WTC11 (cell line): ENCODE measurements at regions not wholly inside any gene's neighbourhood (a gene's known extent, or its start where the extent isn't known, plus 50 kb on each side); places are given as distances from the start of the nearest gene placed in this dataset.
A peak's percentile ranks its signal among the peaks of the same experiment; 100 is the strongest.

Source experiments
- ATAC-seq: fragments of 200-7000 bp; cut with Tn5 transposase; 2 replicates; pipeline ENCODE4 v1.10.0; 2021; ENCODE audit warnings: mild to moderate bottlenecking, moderate library complexity
- CTCF ChIA-PET: fragments of 300-600 bp; sonication (Branson Sonifier 250); formaldehyde crosslinking; loops from one replicate; lab custom pipeline; 2021; ENCODE audit warnings: antibody characterized with exemption; lab: Charles Lee
- POLR2A ChIA-PET: fragments of 350-600 bp; sonication (Branson Sonifier 250); formaldehyde crosslinking; loops from one replicate; lab custom pipeline; 2021; ENCODE audit warnings: antibody characterized with exemption; lab: Charles Lee
- DNase-seq: peaks from one replicate; pipeline ENCODE4 v3.0.0; 2021; ENCODE audit warnings: low spot score
- H3K27ac Mint-ChIP-seq: 2 replicates; pipeline ENCODE4 v1.8.0; 2021; ENCODE audit warnings: mixed read lengths
- H3K27me3 Mint-ChIP-seq: 2 replicates; pipeline ENCODE4 v1.8.0; 2021; ENCODE audit warnings: low read depth, mild to moderate bottlenecking, moderate library complexity, mixed read lengths
- H3K36me3 Mint-ChIP-seq: 2 replicates; pipeline ENCODE4 v1.8.0; 2021; ENCODE audit warnings: mixed read lengths
- H3K4me1 Mint-ChIP-seq: 2 replicates; pipeline ENCODE4 v1.8.0; 2022; ENCODE audit warnings: mixed read lengths
- H3K4me3 Mint-ChIP-seq: 2 replicates; pipeline ENCODE4 v1.8.0; 2021; ENCODE audit warnings: mild to moderate bottlenecking, moderate library complexity, mixed read lengths
- H3K9me3 Mint-ChIP-seq: 2 replicates; pipeline ENCODE4 v1.8.0; 2021; ENCODE audit warnings: mixed read lengths
- EMX1 ChIP-seq: fragments of 250-450 bp; sonication (Bioruptor Pico); IDR thresholded peaks from 2 replicates; pipeline ENCODE4 v1.8.0; 2021; ENCODE audit warnings: mild to moderate bottlenecking
- GRHL2 ChIP-seq: fragments of 250-450 bp; sonication (Bioruptor Pico); IDR thresholded peaks from 2 replicates; pipeline ENCODE4 v1.8.0; 2022; ENCODE audit warnings: mild to moderate bottlenecking, moderate library complexity; ENCODE audit not compliant: insufficient replicate concordance, severe bottlenecking
- IRF2 ChIP-seq: sonication (generic); formaldehyde crosslinking; IDR thresholded peaks from 2 replicates; pipeline ENCODE4 v1.8.0; 2022; ENCODE audit warnings: low read depth, missing genetic modification reagents, borderline replicate concordance
- NFYB ChIP-seq: sonication (generic); formaldehyde crosslinking; conservative IDR thresholded peaks from 2 replicates; pipeline ENCODE4 v1.8.0; 2022; ENCODE audit warnings: low read depth, missing genetic modification reagents
- OVOL2 ChIP-seq: fragments of 250-450 bp; sonication (Bioruptor Pico); IDR thresholded peaks from 2 replicates; pipeline ENCODE4 v1.9.0; 2021; ENCODE audit warnings: mild to moderate bottlenecking, borderline replicate concordance
- RORB ChIP-seq: fragments of 250-450 bp; sonication (Bioruptor Pico); IDR thresholded peaks from 2 replicates; pipeline ENCODE4 v1.9.0; 2021; ENCODE audit warnings: mild to moderate bottlenecking
- TCF7 ChIP-seq: sonication (generic); formaldehyde crosslinking; IDR thresholded peaks from 2 replicates; pipeline ENCODE4 v1.8.0; 2022; ENCODE audit warnings: mild to moderate bottlenecking, low read depth, missing genetic modification reagents, moderate library complexity
- TEAD1 ChIP-seq: sonication (generic); formaldehyde crosslinking; IDR thresholded peaks from 2 replicates; pipeline ENCODE4 v1.8.0; 2022; ENCODE audit warnings: mild to moderate bottlenecking, missing genetic modification reagents
- ZBTB21 ChIP-seq: sonication (generic); formaldehyde crosslinking; IDR thresholded peaks from 2 replicates; pipeline ENCODE4 v1.8.1; 2023; ENCODE audit warnings: mild to moderate bottlenecking, missing genetic modification reagents, borderline replicate concordance
- ZNF232 ChIP-seq: sonication (generic); formaldehyde crosslinking; IDR thresholded peaks from 2 replicates; pipeline ENCODE4 v1.8.0; 2022; ENCODE audit warnings: mild to moderate bottlenecking, missing genetic modification reagents
- ZNF263 ChIP-seq: sonication (generic); formaldehyde crosslinking; IDR thresholded peaks from 2 replicates; pipeline ENCODE4 v1.8.1; 2022; ENCODE audit warnings: low read depth, mild to moderate bottlenecking, moderate library complexity, missing genetic modification reagents
- ZNF416 ChIP-seq: fragments of 250-450 bp; sonication (Bioruptor Pico); IDR thresholded peaks from 2 replicates; pipeline ENCODE4 v1.9.0; 2021; ENCODE audit warnings: mild to moderate bottlenecking, inconsistent platforms
- TF ChIP-seq, protein P1 (sequence below): fragments of 250-450 bp; sonication (Bioruptor Pico); IDR thresholded peaks from 2 replicates; pipeline ENCODE4 v1.9.0; 2021; ENCODE audit warnings: mild to moderate bottlenecking
- TF ChIP-seq, protein P2 (sequence below): fragments of 250-450 bp; sonication (Bioruptor Pico); IDR thresholded peaks from 2 replicates; pipeline ENCODE4 v2.1.2; 2022; ENCODE audit warnings: mild to moderate bottlenecking, moderate library complexity
- TF ChIP-seq, protein P3 (sequence below): fragments of 250-450 bp; sonication (Bioruptor Pico); IDR thresholded peaks from 2 replicates; pipeline ENCODE4 v1.9.0; 2021; ENCODE audit warnings: mild to moderate bottlenecking
- TF ChIP-seq, protein P4 (sequence below): sonication (generic); formaldehyde crosslinking; IDR thresholded peaks from 2 replicates; pipeline ENCODE4 v1.8.1; 2022; ENCODE audit warnings: mild to moderate bottlenecking, missing genetic modification reagents, moderate library complexity, borderline replicate concordance
- TF ChIP-seq, protein P5 (sequence below): sonication (generic); formaldehyde crosslinking; IDR thresholded peaks from 2 replicates; pipeline ENCODE4 v1.8.0; 2022; ENCODE audit warnings: mild to moderate bottlenecking, missing genetic modification reagents
- TF ChIP-seq, protein P6 (sequence below): sonication (generic); formaldehyde crosslinking; IDR thresholded peaks from 2 replicates; pipeline ENCODE4 v1.8.0; 2023; ENCODE audit warnings: missing genetic modification reagents, mild to moderate bottlenecking, borderline replicate concordance

DNA sequence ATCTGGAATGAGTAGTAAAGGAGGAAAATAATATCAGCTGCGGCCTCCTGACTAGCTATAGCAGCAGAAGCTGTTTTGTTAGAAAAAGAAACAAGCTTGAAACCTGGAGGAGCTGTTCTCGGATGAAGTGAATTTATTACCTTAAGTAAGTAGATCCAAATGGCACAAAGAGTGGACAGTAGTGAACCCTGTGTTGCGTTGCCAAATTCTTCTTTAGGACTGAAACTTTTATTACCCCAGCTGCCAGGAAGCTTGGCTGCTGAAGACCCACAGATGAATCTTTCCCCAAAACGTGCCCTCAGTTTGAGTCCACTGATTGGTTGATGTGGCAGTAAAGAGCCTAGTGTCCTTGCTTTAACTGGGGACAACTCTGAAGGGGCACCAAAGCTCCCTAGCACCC is 366.8 kb upstream of the GBE1 start:
- no peak for ATAC-seq
- no peaks in the 10 kb centered on the region for H3K9me3 Mint-ChIP-seq
- H3K27ac Mint-ChIP-seq, result no peak overlapping the region
- H3K4me3 Mint-ChIP-seq, result no peak overlapping the region
- TF ChIP-seq TCF7 (CRISPR knock-in tag), result no peak
- no peak for TF ChIP-seq OVOL2 (CRISPR knock-in tag)
- TF ChIP-seq RORB (CRISPR knock-in tag), result no peak
- no peak for TF ChIP-seq TEAD1 (CRISPR knock-in tag)
- no peak for TF ChIP-seq EMX1 (CRISPR knock-in tag)
- no peak for TF ChIP-seq NFYB (CRISPR knock-in tag)
- TF ChIP-seq, protein P1, sequence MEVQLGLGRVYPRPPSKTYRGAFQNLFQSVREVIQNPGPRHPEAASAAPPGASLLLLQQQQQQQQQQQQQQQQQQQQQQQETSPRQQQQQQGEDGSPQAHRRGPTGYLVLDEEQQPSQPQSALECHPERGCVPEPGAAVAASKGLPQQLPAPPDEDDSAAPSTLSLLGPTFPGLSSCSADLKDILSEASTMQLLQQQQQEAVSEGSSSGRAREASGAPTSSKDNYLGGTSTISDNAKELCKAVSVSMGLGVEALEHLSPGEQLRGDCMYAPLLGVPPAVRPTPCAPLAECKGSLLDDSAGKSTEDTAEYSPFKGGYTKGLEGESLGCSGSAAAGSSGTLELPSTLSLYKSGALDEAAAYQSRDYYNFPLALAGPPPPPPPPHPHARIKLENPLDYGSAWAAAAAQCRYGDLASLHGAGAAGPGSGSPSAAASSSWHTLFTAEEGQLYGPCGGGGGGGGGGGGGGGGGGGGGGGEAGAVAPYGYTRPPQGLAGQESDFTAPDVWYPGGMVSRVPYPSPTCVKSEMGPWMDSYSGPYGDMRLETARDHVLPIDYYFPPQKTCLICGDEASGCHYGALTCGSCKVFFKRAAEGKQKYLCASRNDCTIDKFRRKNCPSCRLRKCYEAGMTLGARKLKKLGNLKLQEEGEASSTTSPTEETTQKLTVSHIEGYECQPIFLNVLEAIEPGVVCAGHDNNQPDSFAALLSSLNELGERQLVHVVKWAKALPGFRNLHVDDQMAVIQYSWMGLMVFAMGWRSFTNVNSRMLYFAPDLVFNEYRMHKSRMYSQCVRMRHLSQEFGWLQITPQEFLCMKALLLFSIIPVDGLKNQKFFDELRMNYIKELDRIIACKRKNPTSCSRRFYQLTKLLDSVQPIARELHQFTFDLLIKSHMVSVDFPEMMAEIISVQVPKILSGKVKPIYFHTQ (CRISPR knock-in tag), result no peak
- TF ChIP-seq, protein P2, sequence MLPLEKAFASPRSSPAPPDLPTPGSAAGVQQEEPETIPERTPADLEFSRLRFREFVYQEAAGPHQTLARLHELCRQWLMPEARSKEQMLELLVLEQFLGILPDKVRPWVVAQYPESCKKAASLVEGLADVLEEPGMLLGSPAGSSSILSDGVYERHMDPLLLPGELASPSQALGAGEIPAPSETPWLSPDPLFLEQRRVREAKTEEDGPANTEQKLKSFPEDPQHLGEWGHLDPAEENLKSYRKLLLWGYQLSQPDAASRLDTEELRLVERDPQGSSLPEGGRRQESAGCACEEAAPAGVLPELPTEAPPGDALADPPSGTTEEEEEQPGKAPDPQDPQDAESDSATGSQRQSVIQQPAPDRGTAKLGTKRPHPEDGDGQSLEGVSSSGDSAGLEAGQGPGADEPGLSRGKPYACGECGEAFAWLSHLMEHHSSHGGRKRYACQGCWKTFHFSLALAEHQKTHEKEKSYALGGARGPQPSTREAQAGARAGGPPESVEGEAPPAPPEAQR (CRISPR knock-in tag), result no peak
- TF ChIP-seq, protein P3, sequence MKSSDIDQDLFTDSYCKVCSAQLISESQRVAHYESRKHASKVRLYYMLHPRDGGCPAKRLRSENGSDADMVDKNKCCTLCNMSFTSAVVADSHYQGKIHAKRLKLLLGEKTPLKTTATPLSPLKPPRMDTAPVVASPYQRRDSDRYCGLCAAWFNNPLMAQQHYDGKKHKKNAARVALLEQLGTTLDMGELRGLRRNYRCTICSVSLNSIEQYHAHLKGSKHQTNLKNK (CRISPR knock-in tag), result no peak
- TF ChIP-seq ZNF416 (CRISPR knock-in tag), result no peak
- TF ChIP-seq, all 79 proteins: peak for 0
- POLR2A ChIA-PET, result no interaction called here
- no peak for DNase-seq
- no peaks in the 10 kb centered on the region for H3K36me3 Mint-ChIP-seq
- peaks cover 16% of the 10 kb centered on the region for H3K4me1 Mint-ChIP-seq
- H3K27me3 Mint-ChIP-seq, result no peaks in the 10 kb centered on the region
- CTCF ChIA-PET, result no interaction called here

DNA sequence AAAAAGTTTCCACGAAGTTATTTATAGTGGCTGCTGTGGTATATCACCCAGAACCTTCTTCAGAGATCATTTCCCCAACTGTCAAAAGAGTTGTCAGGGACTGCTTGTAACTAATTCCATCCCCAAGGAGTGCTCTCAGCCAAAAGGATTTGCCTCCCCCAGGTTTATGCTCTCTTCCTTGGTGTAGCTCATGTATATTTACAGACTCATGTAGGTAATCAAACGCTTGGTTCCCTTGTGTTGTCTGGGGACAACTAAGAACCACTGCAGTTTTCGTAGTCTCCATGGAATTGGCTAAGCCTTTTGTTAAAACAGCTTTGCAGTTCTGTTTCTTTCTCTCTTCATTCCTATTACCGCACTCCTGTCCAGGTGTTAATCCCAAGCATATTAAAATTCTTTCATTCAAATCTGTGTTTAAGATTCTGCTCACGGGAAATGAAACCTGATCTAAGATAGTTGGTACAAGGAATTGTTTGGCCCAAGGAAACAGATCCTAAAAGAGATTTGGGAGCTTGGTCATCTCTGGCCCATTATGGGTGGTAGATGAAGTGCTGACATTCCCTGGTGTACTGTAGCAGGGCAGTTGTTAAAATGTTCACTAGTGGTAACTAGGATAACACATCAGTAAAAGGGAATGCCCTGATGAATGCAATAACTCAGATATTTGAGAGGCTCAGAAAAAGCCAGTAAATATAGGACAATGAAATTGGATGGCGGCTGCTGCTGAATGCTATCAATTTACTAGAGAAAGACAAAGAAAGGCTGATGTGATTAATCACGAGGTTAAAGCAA is 361.3 kb upstream of the GBE1 start:
- ChIA-PET POLR2A (no interaction called here), CTCF (no interaction called here)
- no peaks in the 10 kb centered on the region for H3K27me3 Mint-ChIP-seq
- peaks cover 3% of the 10 kb centered on the region for H3K9me3 Mint-ChIP-seq
- no peak overlapping the region for H3K27ac Mint-ChIP-seq
- DNase-seq (no peak), ATAC-seq (no peak)
- H3K4me3 Mint-ChIP-seq, result no peak overlapping the region
- TF ChIP-seq, protein P4, sequence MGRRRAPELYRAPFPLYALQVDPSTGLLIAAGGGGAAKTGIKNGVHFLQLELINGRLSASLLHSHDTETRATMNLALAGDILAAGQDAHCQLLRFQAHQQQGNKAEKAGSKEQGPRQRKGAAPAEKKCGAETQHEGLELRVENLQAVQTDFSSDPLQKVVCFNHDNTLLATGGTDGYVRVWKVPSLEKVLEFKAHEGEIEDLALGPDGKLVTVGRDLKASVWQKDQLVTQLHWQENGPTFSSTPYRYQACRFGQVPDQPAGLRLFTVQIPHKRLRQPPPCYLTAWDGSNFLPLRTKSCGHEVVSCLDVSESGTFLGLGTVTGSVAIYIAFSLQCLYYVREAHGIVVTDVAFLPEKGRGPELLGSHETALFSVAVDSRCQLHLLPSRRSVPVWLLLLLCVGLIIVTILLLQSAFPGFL (CRISPR knock-in tag), result no peak
- TF ChIP-seq ZBTB21 (CRISPR knock-in tag), result no peak
- TF ChIP-seq IRF2 (CRISPR knock-in tag), result no peak
- H3K4me1 Mint-ChIP-seq, result peaks cover 3% of the 10 kb centered on the region; the same call in 1 of the 2 replicates
- H3K36me3 Mint-ChIP-seq, result peaks cover 3% of the 10 kb centered on the region

DNA sequence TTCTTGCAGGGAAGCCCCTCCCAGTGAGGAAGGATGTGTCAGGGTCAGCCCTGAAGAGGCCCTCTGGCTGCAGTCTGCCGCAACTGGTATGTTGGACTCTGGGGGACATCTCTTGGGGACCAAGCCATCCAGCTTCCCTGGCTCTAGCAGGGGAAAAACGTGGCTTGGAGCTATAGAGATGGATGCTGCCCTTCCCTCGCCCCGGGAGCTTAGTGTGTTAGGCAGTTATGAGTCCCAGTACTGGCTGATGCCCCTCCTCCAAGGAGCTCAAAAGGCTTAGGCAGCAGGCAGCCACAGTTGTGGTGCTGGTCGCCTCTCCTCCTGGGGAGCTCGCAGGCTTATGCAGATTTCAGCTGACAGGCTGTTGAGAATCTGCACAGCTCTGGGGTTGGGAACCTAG is 353.1 kb upstream of the GBE1 start:
- Mint-ChIP-seq H3K27me3 (no peaks in the 10 kb centered on the region; the same call in 1 of the 2 replicates), H3K9me3 (peaks cover 48% of the 10 kb centered on the region), H3K4me3 (no peak overlapping the region), H3K36me3 (peaks cover 45% of the 10 kb centered on the region), H3K27ac (no peak overlapping the region), H3K4me1 (peaks cover 7% of the 10 kb centered on the region)
- CTCF ChIA-PET, result no interaction called here
- peak; percentile 71 for ATAC-seq
- POLR2A ChIA-PET, result no interaction called here
- no peak for DNase-seq
- TF ChIP-seq GRHL2 (no peak), ZNF232 (CRISPR knock-in tag) (no peak), ZNF263 (no peak)
- TF ChIP-seq, protein P5, sequence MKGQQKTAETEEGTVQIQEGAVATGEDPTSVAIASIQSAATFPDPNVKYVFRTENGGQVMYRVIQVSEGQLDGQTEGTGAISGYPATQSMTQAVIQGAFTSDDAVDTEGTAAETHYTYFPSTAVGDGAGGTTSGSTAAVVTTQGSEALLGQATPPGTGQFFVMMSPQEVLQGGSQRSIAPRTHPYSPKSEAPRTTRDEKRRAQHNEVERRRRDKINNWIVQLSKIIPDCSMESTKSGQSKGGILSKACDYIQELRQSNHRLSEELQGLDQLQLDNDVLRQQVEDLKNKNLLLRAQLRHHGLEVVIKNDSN (CRISPR knock-in tag), result no peak
- TF ChIP-seq, protein P6, sequence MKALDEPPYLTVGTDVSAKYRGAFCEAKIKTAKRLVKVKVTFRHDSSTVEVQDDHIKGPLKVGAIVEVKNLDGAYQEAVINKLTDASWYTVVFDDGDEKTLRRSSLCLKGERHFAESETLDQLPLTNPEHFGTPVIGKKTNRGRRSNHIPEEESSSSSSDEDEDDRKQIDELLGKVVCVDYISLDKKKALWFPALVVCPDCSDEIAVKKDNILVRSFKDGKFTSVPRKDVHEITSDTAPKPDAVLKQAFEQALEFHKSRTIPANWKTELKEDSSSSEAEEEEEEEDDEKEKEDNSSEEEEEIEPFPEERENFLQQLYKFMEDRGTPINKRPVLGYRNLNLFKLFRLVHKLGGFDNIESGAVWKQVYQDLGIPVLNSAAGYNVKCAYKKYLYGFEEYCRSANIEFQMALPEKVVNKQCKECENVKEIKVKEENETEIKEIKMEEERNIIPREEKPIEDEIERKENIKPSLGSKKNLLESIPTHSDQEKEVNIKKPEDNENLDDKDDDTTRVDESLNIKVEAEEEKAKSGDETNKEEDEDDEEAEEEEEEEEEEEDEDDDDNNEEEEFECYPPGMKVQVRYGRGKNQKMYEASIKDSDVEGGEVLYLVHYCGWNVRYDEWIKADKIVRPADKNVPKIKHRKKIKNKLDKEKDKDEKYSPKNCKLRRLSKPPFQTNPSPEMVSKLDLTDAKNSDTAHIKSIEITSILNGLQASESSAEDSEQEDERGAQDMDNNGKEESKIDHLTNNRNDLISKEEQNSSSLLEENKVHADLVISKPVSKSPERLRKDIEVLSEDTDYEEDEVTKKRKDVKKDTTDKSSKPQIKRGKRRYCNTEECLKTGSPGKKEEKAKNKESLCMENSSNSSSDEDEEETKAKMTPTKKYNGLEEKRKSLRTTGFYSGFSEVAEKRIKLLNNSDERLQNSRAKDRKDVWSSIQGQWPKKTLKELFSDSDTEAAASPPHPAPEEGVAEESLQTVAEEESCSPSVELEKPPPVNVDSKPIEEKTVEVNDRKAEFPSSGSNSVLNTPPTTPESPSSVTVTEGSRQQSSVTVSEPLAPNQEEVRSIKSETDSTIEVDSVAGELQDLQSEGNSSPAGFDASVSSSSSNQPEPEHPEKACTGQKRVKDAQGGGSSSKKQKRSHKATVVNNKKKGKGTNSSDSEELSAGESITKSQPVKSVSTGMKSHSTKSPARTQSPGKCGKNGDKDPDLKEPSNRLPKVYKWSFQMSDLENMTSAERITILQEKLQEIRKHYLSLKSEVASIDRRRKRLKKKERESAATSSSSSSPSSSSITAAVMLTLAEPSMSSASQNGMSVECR (CRISPR knock-in tag), result no peak
